HG02798 (cell line): ENCODE measurements at regions not wholly inside any gene's neighbourhood (a gene's known extent, or its start where the extent isn't known, plus 50 kb on each side); places are given as distances from the start of the nearest gene placed in this dataset.

Experiments
- ATAC-seq: cut with Tn5 transposase; IDR thresholded peaks from one replicate; pipeline ENCODE4 v1.9.1; 2021; ENCODE audit warnings: mild to moderate bottlenecking; ENCODE audit not compliant: unreplicated experiment, poor library complexity

GRCh38 chr6:26149240-26149639, 62.0 kb downstream of the HFE start:
- no peak for ATAC-seq

- no peak for ATAC-seq
Observed at GRCh38 chr6:26152226-26153101, 65.2 kb downstream of the HFE start.

GRCh38 chr6:26155061-26155930, 68.1 kb downstream of the HFE start:
- ATAC-seq: no peak

- peak; percentile 54 for ATAC-seq
Observed at GRCh38 chr6:26156105-26156849, 69.0 kb downstream of the HFE start.

GRCh38 chr6:26156850-26157250, 69.6 kb downstream of the HFE start:
- peak; percentile 3 for ATAC-seq

GRCh38 chr6:26157251-26158075, 70.2 kb downstream of the HFE start:
- ATAC-seq: peak; percentile 75

- no peak for ATAC-seq
Observed at GRCh38 chr6:26158076-26158580, 70.9 kb downstream of the HFE start.

GRCh38 chr6:26158581-26159356, 71.5 kb downstream of the HFE start:
- no peak for ATAC-seq

- ATAC-seq: no peak
Observed at GRCh38 chr6:26159357-26160273, 72.4 kb downstream of the HFE start.

GRCh38 chr6:26161322-26161721, 74.1 kb downstream of the HFE start:
- no peak for ATAC-seq

GRCh38 chr6:26162399-26162798, 75.2 kb downstream of the HFE start:
- no peak for ATAC-seq

- ATAC-seq: no peak
Observed at GRCh38 chr6:26163427-26164119, 76.3 kb downstream of the HFE start.

GRCh38 chr6:26164120-26164505, 76.9 kb downstream of the HFE start:
- no peak for ATAC-seq

GRCh38 chr6:26165261-26165790, 78.1 kb downstream of the HFE start:
- ATAC-seq: no peak

- no peak for ATAC-seq
Observed at GRCh38 chr6:26170181-26170580, 83.0 kb downstream of the HFE start.

GRCh38 chr6:26170951-26171841, 84.0 kb downstream of the HFE start:
- ATAC-seq: peak; percentile 3
